ENCODE measurements at regions not wholly inside any gene's neighbourhood (a gene's known extent, or its start where the extent isn't known, plus 50 kb on each side); places are given as distances from the start of the nearest gene placed in this dataset.
A peak's percentile ranks its signal among the peaks of the same experiment; 100 is the strongest.
"Not testable (repeated sequence)": the region's sequence is repeated elsewhere in the genome, so short reads cannot be mapped to it uniquely, and the experiment has no call there.

DNA sequence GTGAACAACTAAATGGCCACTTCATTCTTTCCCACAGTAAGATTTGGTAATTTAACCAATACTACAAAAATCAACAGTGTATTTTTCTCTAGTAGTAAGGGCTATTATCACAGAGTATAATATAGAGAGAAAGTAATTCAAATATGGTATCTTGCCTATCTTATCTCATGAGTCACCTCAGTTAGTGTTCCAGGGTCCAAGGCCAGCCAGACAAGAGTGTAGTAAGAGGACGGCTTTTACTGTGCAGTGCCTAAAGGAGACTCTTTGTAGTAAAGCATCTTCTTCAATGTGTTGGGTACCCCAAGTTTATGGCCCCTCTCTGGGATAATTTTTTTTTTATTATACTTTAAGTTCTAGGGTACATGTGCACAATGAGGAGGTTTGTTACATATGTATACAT is 607.4 kb downstream of the PKHD1 start:
- WGBS, 2 donors: 90 to 91% methylated on average over 1 of the region's 1 CpG
- ATAC-seq (ENCODE audit: insufficient read depth, low FRiP score): no peak

DNA sequence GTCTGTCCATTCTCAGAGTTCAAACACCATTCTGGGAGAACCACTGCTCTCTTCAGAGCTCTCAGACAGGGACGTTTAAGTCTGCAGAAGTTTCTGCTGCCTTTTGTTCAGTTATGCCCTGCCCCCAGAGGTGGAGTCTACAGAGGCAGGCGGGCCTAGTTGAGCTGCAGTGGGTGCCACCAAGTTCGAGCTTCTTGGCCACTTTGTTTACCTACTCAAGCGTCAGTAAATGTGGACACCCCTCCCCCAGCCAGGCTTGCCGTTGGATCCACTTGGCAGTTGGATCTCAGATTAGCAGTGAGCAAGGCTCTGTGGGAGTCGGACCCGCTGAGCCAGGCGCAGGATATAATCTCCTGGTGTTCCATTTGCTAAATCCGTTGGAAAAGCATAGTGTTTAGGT is 601.5 kb downstream of the PKHD1 start:
- H3K9me3 ChIP-seq (ENCODE audit: control insufficient read depth in 4 of 4, insufficient read depth in 3 of 4, low read length in 3 of 4); H3K27me3 ChIP-seq (ENCODE audit: control insufficient read depth in 3 of 3, insufficient read depth in 3 of 3, low read length in 2 of 3); H3K4me1 ChIP-seq (ENCODE audit: control insufficient read depth in 5 of 5, insufficient read depth in 5 of 5, low read length in 5 of 5); DNase-seq; ATAC-seq (ENCODE audit: insufficient read depth, low FRiP score); H3K9ac ChIP-seq (ENCODE audit: insufficient read depth in 1 of 2, low read length in 2 of 2); H3K36me3 ChIP-seq (ENCODE audit: control insufficient read depth in 4 of 4, insufficient read depth in 4 of 4, low read length in 4 of 4); H3K27ac ChIP-seq (ENCODE audit: low read depth in 1 of 2, low read length in 1 of 2); H3K4me3 ChIP-seq: not testable (repeated sequence)
- WGBS, 2 donors: 88 to 90% methylated on average over 9 of the region's 9 CpGs

More for the DNA sequence above, 607.4 kb downstream of the PKHD1 start:
- H3K9me3 ChIP-seq (ENCODE audit: control insufficient read depth in 4 of 4, insufficient read depth in 3 of 4, low read length in 3 of 4): no peaks in the 10 kb centered on the region
- no peaks in the 10 kb centered on the region for H3K27me3 ChIP-seq (ENCODE audit: control insufficient read depth in 3 of 3, insufficient read depth in 3 of 3, low read length in 2 of 3)
- H3K4me3 ChIP-seq: no peak overlapping the region
- no peak overlapping the region for H3K9ac ChIP-seq (ENCODE audit: insufficient read depth in 1 of 2, low read length in 2 of 2)
- TF ChIP-seq, protein P1, sequence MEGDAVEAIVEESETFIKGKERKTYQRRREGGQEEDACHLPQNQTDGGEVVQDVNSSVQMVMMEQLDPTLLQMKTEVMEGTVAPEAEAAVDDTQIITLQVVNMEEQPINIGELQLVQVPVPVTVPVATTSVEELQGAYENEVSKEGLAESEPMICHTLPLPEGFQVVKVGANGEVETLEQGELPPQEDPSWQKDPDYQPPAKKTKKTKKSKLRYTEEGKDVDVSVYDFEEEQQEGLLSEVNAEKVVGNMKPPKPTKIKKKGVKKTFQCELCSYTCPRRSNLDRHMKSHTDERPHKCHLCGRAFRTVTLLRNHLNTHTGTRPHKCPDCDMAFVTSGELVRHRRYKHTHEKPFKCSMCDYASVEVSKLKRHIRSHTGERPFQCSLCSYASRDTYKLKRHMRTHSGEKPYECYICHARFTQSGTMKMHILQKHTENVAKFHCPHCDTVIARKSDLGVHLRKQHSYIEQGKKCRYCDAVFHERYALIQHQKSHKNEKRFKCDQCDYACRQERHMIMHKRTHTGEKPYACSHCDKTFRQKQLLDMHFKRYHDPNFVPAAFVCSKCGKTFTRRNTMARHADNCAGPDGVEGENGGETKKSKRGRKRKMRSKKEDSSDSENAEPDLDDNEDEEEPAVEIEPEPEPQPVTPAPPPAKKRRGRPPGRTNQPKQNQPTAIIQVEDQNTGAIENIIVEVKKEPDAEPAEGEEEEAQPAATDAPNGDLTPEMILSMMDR (IDR thresholded peaks at IDR 0.05; ENCODE audit: control extremely low read depth, extremely low read depth): no peak
- peaks cover 0 to 2% (median 0%) of the 10 kb centered on the region in 5 donors for H3K4me1 ChIP-seq (ENCODE audit: control insufficient read depth in 5 of 5, insufficient read depth in 5 of 5, low read length in 5 of 5)
- no peak for DNase-seq
- H3K27ac ChIP-seq (ENCODE audit: low read depth in 1 of 2, low read length in 1 of 2): no peak overlapping the region
- no peaks in the 10 kb centered on the region for H3K36me3 ChIP-seq (ENCODE audit: control insufficient read depth in 4 of 4, insufficient read depth in 4 of 4, low read length in 4 of 4)

DNA sequence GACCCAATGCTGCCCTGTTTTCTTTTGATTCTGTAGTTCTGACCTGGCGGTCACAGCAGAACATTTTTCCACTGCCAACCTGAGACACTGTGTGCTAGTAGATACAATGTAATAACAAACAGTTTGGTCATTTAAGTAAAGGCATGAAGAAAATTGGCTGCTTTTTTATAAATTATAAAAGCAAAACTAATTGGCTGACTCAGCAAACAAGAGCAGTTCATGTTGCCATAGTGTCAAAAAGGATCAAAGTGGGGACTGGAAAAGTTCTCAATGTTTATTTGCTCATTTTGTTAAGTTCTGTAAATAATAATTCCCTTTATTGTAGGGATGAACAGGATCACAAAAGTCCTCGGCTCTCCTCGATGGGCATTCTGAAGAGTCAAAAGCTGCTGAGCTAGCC is 599.5 kb downstream of the PKHD1 start:
- Histone ChIP-seq H3K4me1 (ENCODE audit: control insufficient read depth in 5 of 5, insufficient read depth in 5 of 5, low read length in 5 of 5) (no peaks in the 10 kb centered on the region), H3K4me3 (no peak overlapping the region), H3K27ac (ENCODE audit: low read depth in 1 of 2, low read length in 1 of 2) (no peak overlapping the region), H3K9me3 (ENCODE audit: control insufficient read depth in 4 of 4, insufficient read depth in 3 of 4, low read length in 3 of 4) (peaks cover 0 to 5% (median 0%) of the 10 kb centered on the region in 4 donors), H3K9ac (ENCODE audit: insufficient read depth in 1 of 2, low read length in 2 of 2) (no peak overlapping the region), H3K27me3 (ENCODE audit: control insufficient read depth in 3 of 3, insufficient read depth in 3 of 3, low read length in 2 of 3) (no peaks in the 10 kb centered on the region), H3K36me3 (ENCODE audit: control insufficient read depth in 4 of 4, insufficient read depth in 4 of 4, low read length in 4 of 4) (no peaks in the 10 kb centered on the region)
- ATAC-seq (ENCODE audit: insufficient read depth, low FRiP score) (no peak), DNase-seq (no peak)
- TF ChIP-seq, protein P1 (IDR thresholded peaks at IDR 0.05; ENCODE audit: control extremely low read depth, extremely low read depth): no peak
- WGBS, 2 donors: 70 to 86% methylated on average over 3 of the region's 3 CpGs

DNA sequence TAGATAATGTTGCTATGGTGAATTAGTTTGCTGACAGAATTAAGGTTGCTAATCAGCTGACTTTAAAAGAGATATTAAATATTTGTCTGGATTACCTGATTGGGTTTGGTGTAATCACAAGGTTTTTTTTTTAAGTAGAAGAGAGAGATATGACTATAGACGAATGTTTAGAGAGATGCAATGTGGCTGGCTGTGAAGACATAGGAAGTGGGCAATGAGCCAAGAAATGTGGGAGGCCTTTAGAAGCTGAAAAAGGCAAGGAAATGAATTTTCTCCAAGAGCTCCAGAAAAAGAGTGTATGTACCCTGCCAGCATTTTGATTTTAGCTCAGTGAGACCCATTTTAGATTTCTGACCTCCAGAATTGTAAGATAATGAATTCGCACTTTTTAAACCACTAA is 598.3 kb downstream of the PKHD1 start:
- Histone ChIP-seq H3K4me3 (no peak overlapping the region), H3K36me3 (ENCODE audit: control insufficient read depth in 4 of 4, insufficient read depth in 4 of 4, low read length in 4 of 4) (no peaks in the 10 kb centered on the region), H3K27ac (ENCODE audit: low read depth in 1 of 2, low read length in 1 of 2) (no peak overlapping the region), H3K9me3 (ENCODE audit: control insufficient read depth in 4 of 4, insufficient read depth in 3 of 4, low read length in 3 of 4) (peaks cover 0 to 5% (median 0%) of the 10 kb centered on the region in 4 donors), H3K4me1 (ENCODE audit: control insufficient read depth in 5 of 5, insufficient read depth in 5 of 5, low read length in 5 of 5) (no peaks in the 10 kb centered on the region), H3K27me3 (ENCODE audit: control insufficient read depth in 3 of 3, insufficient read depth in 3 of 3, low read length in 2 of 3) (no peaks in the 10 kb centered on the region), H3K9ac (ENCODE audit: insufficient read depth in 1 of 2, low read length in 2 of 2) (no peak overlapping the region)
- peak; percentile 26 to 71 (median 61) for DNase-seq
- no peak for ATAC-seq (ENCODE audit: insufficient read depth, low FRiP score)
- TF ChIP-seq, protein P1 (IDR thresholded peaks at IDR 0.05; ENCODE audit: control extremely low read depth, extremely low read depth): no peak
- 60 to 63% methylated on average over 2 of the region's 2 CpGs for WGBS, 2 donors
